GM20431 (cell line): ENCODE measurements at regions not wholly inside any gene's neighbourhood (a gene's known extent, or its start where the extent isn't known, plus 50 kb on each side); places are given as distances from the start of the nearest gene placed in this dataset.

Experiments
- in situ Hi-C: fragments of 300-500 bp; cut with MseI, MboI; formaldehyde crosslinking; loops from one replicate; pipeline ENCODE4 v1.15.0; 2020; ENCODE audit warnings: low sequenced_read_pairs; ENCODE audit not compliant: unreplicated experiment

DNA sequence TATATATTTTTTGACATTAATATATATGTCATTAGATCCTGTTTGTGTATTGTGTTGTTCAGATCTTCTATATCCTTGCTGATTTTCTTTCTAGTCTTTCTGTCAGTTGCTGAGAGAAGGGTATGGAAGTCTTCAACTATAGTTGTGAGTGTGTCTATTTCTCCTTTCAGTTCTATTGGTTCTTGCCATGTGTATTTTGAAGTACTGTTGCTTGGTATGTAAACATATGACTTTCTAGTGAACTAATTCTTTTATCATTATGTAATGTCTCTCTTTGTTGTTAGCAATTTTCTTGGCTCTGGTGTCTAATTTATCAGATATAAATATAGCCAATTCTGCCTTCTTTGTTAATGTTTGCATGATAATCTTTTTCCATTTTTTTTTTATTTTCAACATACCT is 84.3 kb upstream of the CAST start:
- in situ Hi-C loops: loop anchor here (25.0 kb wide), 1 partner anchor 716 kb away; no protein-coding TSS in a partner anchor

DNA sequence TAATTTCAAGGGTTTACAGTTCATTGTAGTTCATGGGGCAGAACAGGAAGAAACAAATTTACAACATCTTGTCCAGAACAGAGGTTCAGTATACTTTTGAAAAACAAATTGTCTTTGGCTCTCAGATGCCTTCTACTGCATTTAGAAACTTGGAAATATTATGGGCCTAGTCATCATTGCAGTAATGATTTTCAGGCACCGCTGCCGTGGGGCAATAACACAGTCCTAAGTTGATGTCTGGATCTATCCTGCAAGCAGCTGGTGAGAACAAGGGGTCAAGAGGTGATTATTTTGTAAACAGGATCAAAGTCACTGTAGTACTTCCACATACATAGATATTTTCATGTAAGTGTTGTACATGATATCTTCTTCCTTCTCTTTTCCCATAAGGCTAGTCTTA is 82.5 kb upstream of the CAST start:
- in situ Hi-C loops: loop anchor here (25.0 kb wide), 1 partner anchor 717 kb away; no protein-coding TSS in a partner anchor

DNA sequence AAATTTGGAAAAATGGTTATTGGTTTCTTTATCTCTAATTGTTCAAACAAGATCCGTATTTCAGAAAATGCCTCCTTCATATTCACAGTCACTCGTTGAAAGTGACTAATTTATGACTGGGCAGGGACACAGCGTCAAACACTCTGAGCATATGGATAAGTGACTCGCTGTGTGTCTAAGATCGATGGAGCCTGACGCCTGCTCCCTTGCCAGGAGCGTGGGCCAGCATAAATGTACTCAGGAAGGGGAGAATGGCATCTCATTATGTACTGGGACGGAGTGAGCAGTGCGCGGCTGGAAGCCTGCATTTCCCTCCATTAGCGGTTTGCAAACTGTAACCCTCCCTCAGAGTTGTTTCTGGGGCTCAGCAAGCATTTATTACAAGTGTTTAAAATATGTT is 79.8 kb upstream of the CAST start:
- in situ Hi-C loops: loop anchor here (25.0 kb wide), 1 partner anchor 720 kb away; no protein-coding TSS in a partner anchor

DNA sequence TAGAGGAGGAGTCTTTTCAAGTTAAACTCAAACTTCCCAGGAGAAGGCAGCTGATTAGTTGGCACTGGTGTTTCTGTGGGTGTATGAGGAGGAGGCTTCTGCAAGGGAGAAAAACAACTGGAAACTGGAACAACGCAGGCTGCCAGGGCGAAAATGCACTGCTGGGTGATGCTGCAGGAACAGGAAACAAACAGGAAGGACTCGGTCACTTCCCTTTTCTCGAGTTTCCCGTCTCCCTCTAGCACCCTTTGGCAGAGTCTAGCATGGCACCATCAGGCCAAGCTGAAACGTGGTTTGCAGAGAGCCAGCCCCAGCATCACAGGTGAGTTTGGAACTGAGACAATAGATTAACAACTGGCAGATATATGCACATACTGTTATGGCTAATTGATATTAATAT is 77.5 kb upstream of the CAST start:
- in situ Hi-C loops: loop anchor here (25.0 kb wide), 1 partner anchor 722 kb away; no protein-coding TSS in a partner anchor

DNA sequence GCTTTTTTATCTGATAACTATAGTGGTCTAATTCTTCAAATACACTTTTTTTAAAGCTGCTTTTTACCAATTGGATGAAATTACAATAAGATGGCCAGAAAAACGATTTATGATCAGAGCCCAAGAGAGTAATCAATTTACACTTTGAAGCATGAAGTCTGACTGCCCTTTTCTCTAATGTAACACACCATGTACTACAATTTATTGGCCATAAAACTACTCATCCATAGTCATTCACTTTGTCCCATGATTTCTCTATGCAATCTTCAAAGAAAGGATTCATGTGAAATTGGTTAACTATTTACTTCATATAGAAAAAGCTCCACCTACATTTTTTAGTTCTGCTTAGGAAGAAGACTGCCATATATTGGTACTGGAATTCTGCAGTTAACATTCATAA is 73.6 kb upstream of the CAST start:
- in situ Hi-C loops: loop anchor here (25.0 kb wide), 1 partner anchor 726 kb away; no protein-coding TSS in a partner anchor

DNA sequence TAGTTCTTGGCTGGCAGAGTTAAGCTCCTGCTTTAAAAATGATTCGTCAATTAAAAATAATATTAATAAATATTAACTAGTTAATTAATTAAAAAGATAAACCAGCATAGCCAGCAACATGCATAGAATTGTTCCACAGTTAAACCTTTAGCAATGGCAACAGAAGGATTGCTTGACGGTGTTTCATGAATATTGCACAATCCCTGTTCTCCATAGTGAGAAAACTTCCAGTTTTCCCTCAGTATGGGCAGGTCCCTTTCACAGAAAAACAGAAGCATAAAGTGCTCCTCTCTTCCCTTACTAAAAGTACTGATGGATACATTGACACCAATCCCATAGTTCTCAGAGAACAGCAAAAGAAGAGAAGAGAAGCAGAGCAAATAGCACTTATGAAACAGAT is 71.4 kb upstream of the CAST start:
- in situ Hi-C loops: loop anchor here (10.0 to 25.0 kb wide), 2 partner anchors 246 to 728 kb away; no protein-coding TSS in a partner anchor

DNA sequence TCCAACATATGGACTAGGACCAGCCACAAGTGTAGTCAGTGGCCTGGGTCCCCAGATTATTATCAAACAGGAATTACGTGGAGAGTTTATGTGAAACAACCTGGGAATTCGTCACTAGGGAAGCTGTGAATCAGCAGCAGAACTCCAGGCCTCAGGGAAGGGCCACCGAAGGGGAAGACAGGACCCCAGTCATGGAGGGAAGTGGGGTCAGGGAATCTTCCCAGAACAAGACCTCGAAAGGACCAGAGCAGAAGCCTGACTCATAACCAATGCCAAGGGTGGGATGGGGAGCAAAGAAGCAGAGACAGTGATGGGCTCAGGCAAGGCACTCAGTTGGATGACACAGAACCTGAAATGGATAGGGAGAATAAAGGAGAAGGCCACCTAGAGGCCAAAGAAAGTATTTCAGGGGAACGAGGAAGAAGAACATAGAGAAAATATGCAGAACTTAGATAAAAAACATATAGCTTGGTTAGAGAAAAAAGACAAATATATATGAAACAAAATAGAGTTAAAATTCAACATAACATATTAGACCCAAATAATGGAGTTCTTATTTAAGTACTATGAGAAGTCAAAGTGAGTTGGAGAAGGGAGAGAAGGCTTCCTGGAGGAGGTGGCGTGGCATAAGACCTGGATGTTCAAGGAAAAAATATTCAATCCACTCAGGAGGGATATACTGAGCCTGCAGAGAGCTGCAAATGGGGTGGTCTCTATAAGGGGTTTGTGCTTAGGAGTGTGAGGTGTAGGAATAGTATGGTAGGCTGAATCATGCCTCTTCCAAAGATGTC is 66.7 kb upstream of the CAST start:
- in situ Hi-C loops: loop anchor here (10.0 to 25.0 kb wide), 2 partner anchors 251 to 733 kb away; no protein-coding TSS in a partner anchor

DNA sequence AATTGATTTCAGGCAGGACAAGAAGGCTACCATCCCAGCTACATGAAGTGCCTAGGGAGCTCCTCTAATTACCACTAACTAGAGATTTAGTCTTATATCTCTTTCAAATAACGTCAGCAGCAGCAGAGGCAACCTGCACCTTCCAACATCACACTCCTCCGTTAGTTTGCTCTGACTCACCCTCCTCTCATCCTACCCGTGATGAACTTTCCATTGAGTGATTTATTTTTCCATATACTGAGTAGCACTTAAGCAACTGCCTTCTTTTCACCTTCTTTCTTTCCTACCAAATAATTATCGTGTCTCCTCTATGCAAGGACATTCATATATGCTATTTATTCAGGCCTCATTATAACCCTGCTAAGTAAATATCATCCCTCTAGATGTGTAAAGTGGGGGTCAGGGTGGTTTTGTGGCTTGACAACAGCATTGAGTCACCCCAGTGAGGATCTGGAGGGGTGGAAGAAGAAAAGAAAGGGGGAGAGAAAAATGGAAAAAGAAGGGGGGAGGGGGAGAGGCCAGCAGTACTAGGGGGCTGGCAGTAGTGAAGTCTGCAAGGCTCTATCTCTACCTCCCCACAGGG is 64.6 kb upstream of the CAST start:
- in situ Hi-C loops: loop anchor here (10.0 to 25.0 kb wide), 2 partner anchors 253 to 735 kb away; no protein-coding TSS in a partner anchor

DNA sequence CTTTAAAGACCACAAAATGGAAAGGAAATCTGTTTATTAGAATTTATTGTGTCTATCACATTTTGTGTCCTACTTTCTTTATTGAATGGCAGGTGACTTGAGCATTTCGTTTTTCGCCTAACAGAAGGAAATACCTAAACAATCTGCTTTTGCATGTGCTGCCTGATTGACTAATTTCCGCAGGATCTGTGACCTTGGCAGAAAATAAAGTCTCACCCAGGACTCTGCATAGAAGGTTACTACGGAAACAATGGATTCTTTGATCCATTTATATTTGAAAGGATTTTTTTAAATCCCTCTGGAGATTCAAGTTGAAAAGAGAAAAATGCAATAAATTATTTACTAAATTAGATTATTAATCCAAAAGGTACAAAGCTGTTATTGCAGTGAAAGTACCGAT is 61.0 kb upstream of the CAST start:
- in situ Hi-C loops: loop anchor here (25.0 kb wide), 1 partner anchor 561 kb away; no protein-coding TSS in a partner anchor

DNA sequence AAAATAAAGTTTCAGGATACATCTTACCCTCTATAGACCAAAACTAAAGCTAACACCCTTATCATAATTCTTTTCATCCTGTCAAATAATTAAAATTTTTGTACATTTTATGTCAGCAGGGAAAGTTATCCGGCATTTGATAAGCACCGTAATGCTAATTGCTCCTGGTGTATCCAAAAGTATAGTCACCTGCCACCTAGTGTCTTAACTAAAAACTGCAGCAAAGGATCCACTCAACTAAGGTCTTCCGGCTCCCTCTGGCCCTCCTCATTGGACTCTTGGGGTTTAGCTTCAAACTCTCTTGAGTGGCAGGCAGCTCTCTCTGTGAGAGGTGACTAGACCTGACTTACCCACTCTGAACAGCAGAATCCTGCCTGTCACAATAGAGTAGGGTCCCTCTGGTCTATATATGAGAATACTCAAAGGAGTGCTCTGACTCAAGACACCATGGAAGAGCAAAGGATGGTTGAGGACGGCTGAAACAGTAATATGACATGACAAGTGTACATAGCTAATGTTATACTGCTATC is 60.4 kb upstream of the CAST start:
- in situ Hi-C loops: loop anchor here (25.0 kb wide), 1 partner anchor 561 kb away; no protein-coding TSS in a partner anchor

DNA sequence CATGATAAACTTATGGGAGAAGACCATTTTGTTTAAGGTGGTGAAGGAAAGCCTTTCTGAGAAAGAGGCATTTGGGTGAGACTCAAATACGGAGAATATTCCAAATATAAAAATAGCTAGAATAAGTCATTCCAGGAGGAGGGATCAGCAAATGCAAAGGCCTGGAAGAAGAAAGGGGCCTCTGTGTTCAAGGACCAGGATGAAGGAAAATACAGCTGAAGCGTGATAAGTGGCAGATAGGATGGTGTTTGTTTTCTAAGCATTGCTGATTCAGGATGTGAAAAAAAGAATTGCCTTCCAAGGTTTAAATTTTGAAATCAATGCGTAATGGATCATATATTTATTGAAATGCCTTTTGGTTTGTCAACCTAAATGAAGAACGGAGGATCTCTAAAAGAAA is 59.4 kb upstream of the CAST start:
- in situ Hi-C loops: loop anchor here (25.0 kb wide), 1 partner anchor 560 kb away; no protein-coding TSS in a partner anchor

DNA sequence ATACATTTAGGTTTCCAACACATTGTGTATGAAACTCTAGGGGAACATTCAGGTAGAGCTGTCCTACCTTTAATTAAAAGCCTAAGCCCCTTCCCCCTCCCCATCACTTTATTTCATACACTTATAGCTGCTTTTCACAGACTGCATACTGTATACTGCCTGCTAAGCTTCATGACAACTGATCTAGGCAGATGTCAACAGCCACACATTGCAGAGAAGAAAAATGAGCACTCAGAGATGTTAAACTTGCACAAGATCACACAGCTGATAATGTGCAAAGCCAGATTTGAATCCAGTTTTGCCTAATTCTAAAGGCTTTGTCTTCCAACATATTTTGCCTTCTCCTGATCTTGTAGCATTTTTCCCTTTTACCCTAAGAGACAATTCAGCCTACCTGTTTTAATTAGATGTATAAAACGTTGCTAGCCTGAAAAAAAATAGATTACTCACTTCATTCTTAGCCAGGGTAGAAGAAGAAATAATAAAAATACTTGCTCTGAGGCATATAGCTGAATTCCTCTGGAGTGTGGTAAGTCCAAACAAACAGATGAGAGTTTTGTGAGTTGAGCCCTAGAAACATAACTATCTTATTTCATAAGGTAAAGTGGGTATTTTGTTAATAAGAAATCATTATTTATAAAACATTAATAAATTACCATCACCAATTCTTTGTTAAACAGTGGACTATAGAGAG is 56.9 kb upstream of the CAST start:
- in situ Hi-C loops: loop anchor here (25.0 kb wide), 1 partner anchor 557 kb away; no protein-coding TSS in a partner anchor

DNA sequence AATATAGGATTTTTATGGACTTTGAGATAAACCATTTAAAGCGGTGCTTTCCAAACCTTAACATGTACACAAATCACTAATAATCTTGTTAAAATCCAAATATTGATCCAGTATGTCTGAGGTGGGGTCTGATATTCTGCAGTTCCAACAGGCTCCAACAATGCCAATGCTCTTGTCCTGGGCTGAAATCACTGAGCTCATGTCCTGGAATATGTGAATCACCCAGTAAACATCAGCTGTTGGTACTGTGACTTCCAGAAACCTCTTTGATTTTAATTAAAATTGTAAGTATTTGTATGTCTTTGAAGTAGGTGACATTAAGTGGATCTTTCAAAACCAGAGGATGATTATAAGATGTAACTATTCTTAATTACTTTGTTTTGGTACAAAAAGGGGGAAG is 52.8 kb upstream of the CAST start:
- in situ Hi-C loops: loop anchor here (25.0 kb wide), 1 partner anchor 553 kb away; no protein-coding TSS in a partner anchor

DNA sequence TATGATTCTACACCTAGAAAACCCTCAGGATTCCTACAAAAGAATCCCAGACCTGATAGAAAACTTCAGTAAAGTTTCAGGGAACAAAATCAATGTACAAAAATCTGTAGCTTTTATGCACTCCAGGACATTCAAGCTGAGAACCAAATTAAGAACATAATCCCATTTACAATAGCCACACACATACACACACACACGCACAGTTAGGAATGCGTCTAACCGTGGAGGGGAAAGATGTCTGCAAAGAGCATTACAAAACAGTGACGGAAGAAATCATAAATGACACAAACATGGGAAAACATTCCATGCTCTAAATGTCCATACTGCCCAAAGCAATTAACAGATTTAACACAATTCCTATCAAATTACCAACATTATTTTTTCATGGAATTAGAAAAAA is 51.4 kb upstream of the CAST start:
- in situ Hi-C loops: loop anchor here (25.0 kb wide), 1 partner anchor 552 kb away; no protein-coding TSS in a partner anchor

DNA sequence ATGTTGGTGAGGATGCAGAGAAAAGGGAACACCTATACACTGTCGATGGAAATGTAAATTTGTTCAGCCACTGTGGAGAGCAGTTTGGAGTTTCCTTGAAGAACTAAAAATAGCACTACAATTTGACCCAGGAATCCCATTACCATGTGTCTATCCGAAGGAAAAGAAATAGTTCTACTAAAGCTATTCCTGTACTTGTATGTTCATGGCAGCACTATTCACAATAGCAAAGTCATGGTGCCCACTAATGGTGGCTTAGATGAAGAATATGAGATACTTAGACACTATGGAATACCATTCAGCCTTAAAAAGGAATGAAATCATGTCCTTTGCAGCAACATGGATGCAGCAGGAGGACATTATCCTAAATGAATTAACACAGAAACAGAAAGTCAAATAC is 50.2 kb upstream of the CAST start:
- in situ Hi-C loops: loop anchor here (25.0 kb wide), 1 partner anchor 550 kb away; no protein-coding TSS in a partner anchor
